H1 (cell line): ENCODE measurements at regions not wholly inside any gene's neighbourhood (a gene's known extent, or its start where the extent isn't known, plus 50 kb on each side); places are given as distances from the start of the nearest gene placed in this dataset.

Source experiments
- CTCF ChIA-PET: fragments of 300-600 bp; sonication (Branson Sonifier 250); formaldehyde crosslinking; loops from one replicate; lab custom pipeline; 2021; ENCODE audit not compliant: partially characterized antibody; lab: Charles Lee
- POLR2A ChIA-PET: fragments of 300-600 bp; sonication (Branson Sonifier 250); formaldehyde crosslinking; loops from one replicate; lab custom pipeline; 2021; ENCODE audit warnings: inconsistent platforms; ENCODE audit not compliant: partially characterized antibody; lab: Charles Lee
- DNase-seq, 2 experiments: peaks; one replicate each; pipeline versions ENCODE4 v3.0.0 to v3.0.0-alpha.2; 2010 to 2022; ENCODE audit warnings: low spot score in 2 of 2, low read depth in 1 of 2, mixed read lengths in 1 of 2
- FAIRE-seq: peaks from 2 replicates; lab custom pipeline; 2011; peaks lifted over from hg19 to GRCh38; lab: Jason Lieb, UNC
- H2AFZ ChIP-seq: 2 replicates; pipeline ENCODE4 v1.8.1; 2012; ENCODE audit warnings: low read length, inconsistent platforms
- H2AK5ac ChIP-seq: 2 replicates; pipeline ENCODE4 v1.6.1; 2013; ENCODE audit warnings: low read depth, low read length
- H2BK120ac ChIP-seq: replicated peaks from 2 replicates; pipeline ENCODE3; 2013; ENCODE audit warnings: low read depth, low read length, inconsistent platforms
- H2BK12ac ChIP-seq: 2 replicates; pipeline ENCODE4 v1.6.1; 2013; ENCODE audit warnings: low read depth, low read length
- H2BK15ac ChIP-seq: 2 replicates; pipeline ENCODE4 v1.6.1; 2013; ENCODE audit warnings: low read length
- H2BK20ac ChIP-seq: 2 replicates; pipeline ENCODE4 v1.6.1; 2013; ENCODE audit warnings: low read length
- H2BK5ac ChIP-seq: 2 replicates; pipeline ENCODE4 v1.6.1; 2013; ENCODE audit warnings: low read depth, low read length
- H3K14ac ChIP-seq: 2 replicates; pipeline ENCODE4 v1.6.1; 2013; ENCODE audit warnings: inconsistent platforms; ENCODE audit not compliant: insufficient read length
- H3K18ac ChIP-seq: 2 replicates; pipeline ENCODE4 v1.6.1; 2013; ENCODE audit warnings: low read length; ENCODE audit errors: extremely low read depth
- H3K23ac ChIP-seq: 2 replicates; pipeline ENCODE4 v1.6.1; 2013; ENCODE audit warnings: inconsistent platforms; ENCODE audit not compliant: insufficient read length
- H3K23me2 ChIP-seq: 2 replicates; pipeline ENCODE4 v1.6.1; 2013; ENCODE audit warnings: low read depth, low read length
- H3K27ac ChIP-seq: 2 replicates; pipeline ENCODE4 v1.6.1; 2011; ENCODE audit warnings: low read depth, low read length, inconsistent platforms
- H3K27me3 ChIP-seq, 4 experiments: replicated peaks in 1 of 4; 1 replicate in 1 of 4; 2 replicates in 3 of 4; pipeline versions ENCODE4 v1.6.1 to v1.8.1; 2011 to 2013; ENCODE audit warnings: low read length in 3 of 4, mild to moderate bottlenecking in 3 of 4, inconsistent platforms in 2 of 4, mixed read lengths in 2 of 4, moderate library complexity in 1 of 4; ENCODE audit not compliant: control insufficient read depth in 3 of 4, insufficient read depth in 3 of 4; ENCODE audit errors: extremely low read depth in 1 of 4
- H3K36me3 ChIP-seq, 4 experiments: 2 replicates each; pipeline versions ENCODE4 v1.6.1 to v1.8.1; 2011 to 2013; ENCODE audit warnings: mild to moderate bottlenecking in 4 of 4, low read length in 3 of 4, moderate library complexity in 2 of 4, control low read depth in 1 of 4, inconsistent platforms in 1 of 4; ENCODE audit not compliant: insufficient read depth in 4 of 4, control insufficient read depth in 2 of 4
- H3K4ac ChIP-seq: replicated peaks from 2 replicates; pipeline ENCODE3; 2013; ENCODE audit warnings: low read length, low read depth, mixed read lengths, inconsistent platforms; ENCODE audit not compliant: insufficient read length
- H3K4me1 ChIP-seq, 4 experiments: replicated peaks in 1 of 4; 1 replicate in 1 of 4; 2 replicates in 3 of 4; pipeline versions ENCODE4 v1.6.1 to v1.8.1; 2011 to 2013; ENCODE audit warnings: low read length in 3 of 4, inconsistent platforms in 2 of 4, mixed read lengths in 1 of 4; ENCODE audit not compliant: insufficient read depth in 4 of 4, control insufficient read depth in 3 of 4
- H3K4me2 ChIP-seq, 2 experiments: 2 replicates each; pipeline versions ENCODE4 v1.6.1 to v1.8.1; 2011 to 2013; ENCODE audit warnings: low read depth in 2 of 2, low read length in 2 of 2, control low read depth in 1 of 2, inconsistent platforms in 1 of 2, mild to moderate bottlenecking in 1 of 2; ENCODE audit not compliant: insufficient read depth in 1 of 2
- H3K4me3 ChIP-seq, 4 experiments: fragments of 200-600, 300-600 bp in 1 of 4; sonication (generic), shearing (Covaris generic), sonication (Bioruptor Twin) in 1 of 4; 2 replicates each; pipeline versions ENCODE4 v1.5.1 to v1.8.1; 2011 to 2016; ENCODE audit warnings: low read length in 4 of 4, low read depth in 3 of 4, control low read depth in 2 of 4, inconsistent platforms in 2 of 4, mild to moderate bottlenecking in 2 of 4, mixed read lengths in 1 of 4, moderate library complexity in 1 of 4; ENCODE audit not compliant: insufficient read depth in 2 of 4; ENCODE audit errors: extremely low read depth in 1 of 4
- H3K56ac ChIP-seq: replicated peaks from 2 replicates; pipeline ENCODE3; 2013; ENCODE audit warnings: low read depth, mild to moderate bottlenecking, mixed read lengths, low read length, inconsistent platforms; ENCODE audit not compliant: insufficient read length
- H3K79me1 ChIP-seq: 2 replicates; pipeline ENCODE4 v1.6.1; 2013; ENCODE audit warnings: low read depth, low read length, control low read depth
- H3K79me2 ChIP-seq, 2 experiments: 2 replicates each; pipeline versions ENCODE4 v1.6.1 to v1.8.1; 2012 to 2013; ENCODE audit warnings: low read length in 2 of 2, mild to moderate bottlenecking in 2 of 2, inconsistent platforms in 1 of 2; ENCODE audit not compliant: insufficient read depth in 2 of 2, control insufficient read depth in 1 of 2
- H3K9ac ChIP-seq, 4 experiments: replicated peaks in 1 of 4; 1 replicate in 1 of 4; 2 replicates in 3 of 4; pipeline versions ENCODE4 v1.6.1 to v1.8.1; 2011 to 2013; ENCODE audit warnings: low read depth in 3 of 4, low read length in 3 of 4, control low read depth in 2 of 4, mild to moderate bottlenecking in 2 of 4, moderate library complexity in 2 of 4, inconsistent platforms in 1 of 4; ENCODE audit errors: extremely low read depth in 1 of 4
- H3K9me3 ChIP-seq, 2 experiments: 2 replicates each; pipeline versions ENCODE4 v1.6.1 to v1.8.1; 2012 to 2013; ENCODE audit warnings: mild to moderate bottlenecking in 2 of 2, moderate library complexity in 2 of 2, control low read depth in 1 of 2, inconsistent platforms in 1 of 2, low read depth in 1 of 2, low read length in 1 of 2, mixed read lengths in 1 of 2; ENCODE audit not compliant: insufficient read depth in 2 of 2
- H4K20me1 ChIP-seq, 2 experiments: replicated peaks in 1 of 2; 2 replicates each; pipeline versions ENCODE3 to v1.8.1; 2011 to 2013; ENCODE audit warnings: inconsistent platforms in 2 of 2, low read length in 2 of 2, mild to moderate bottlenecking in 1 of 2; ENCODE audit not compliant: insufficient read depth in 2 of 2, control insufficient read depth in 1 of 2
- H4K5ac ChIP-seq: 2 replicates; pipeline ENCODE4 v1.6.1; 2013; ENCODE audit warnings: low read length, low read depth, mixed read lengths, inconsistent platforms; ENCODE audit not compliant: insufficient read length
- H4K8ac ChIP-seq: 2 replicates; pipeline ENCODE4 v1.8.0; 2013; ENCODE audit warnings: mild to moderate bottlenecking, moderate library complexity, low read length, inconsistent platforms; ENCODE audit not compliant: insufficient read depth; ENCODE audit errors: extremely low read depth
- H4K91ac ChIP-seq: replicated peaks from 2 replicates; pipeline ENCODE3; 2013; ENCODE audit warnings: low read length, mixed read lengths, inconsistent platforms; ENCODE audit not compliant: insufficient read length
- CHD1 ChIP-seq: IDR thresholded peaks from 2 replicates; pipeline ENCODE4 v1.6.1; 2012; ENCODE audit warnings: low read depth, low read length, improper control_type of control experiment
- SP2 ChIP-seq: IDR thresholded peaks from 2 replicates; pipeline ENCODE4 v1.6.1; 2012; ENCODE audit warnings: mild to moderate bottlenecking, low read length, inconsistent platforms
- ZNF274 ChIP-seq: IDR thresholded peaks from 2 replicates; pipeline ENCODE4 v1.7.0; 2012; ENCODE audit warnings: low read length, borderline replicate concordance; ENCODE audit errors: extremely low read depth
- WGBS, 2 experiments: shearing (Covaris generic) in 1 of 2; methylation state at CpG; one replicate each; pipeline versions ENCODE4 v1.1.6 to v1.1.7; 2013 to 2015; ENCODE audit warnings: low lambda C conversion rate in 2 of 2, mixed read lengths in 2 of 2, inconsistent platforms in 1 of 2, low coverage in 1 of 2, missing lambda C conversion rate in 1 of 2; ENCODE audit not compliant: insufficient replicate concordance in 2 of 2, insufficient coverage in 1 of 2, insufficient read length in 1 of 2; ENCODE audit errors: extremely low coverage in 1 of 2, missing lambda C conversion rate in 1 of 2; 5-methylcytosine and 5-hydroxymethylcytosine counted together

- H2AK5ac ChIP-seq: no peak overlapping the region
- no peaks in the 10 kb centered on the region for H3K79me1 ChIP-seq
- no peak overlapping the region for H2AFZ ChIP-seq
- no peak overlapping the region for H2BK15ac ChIP-seq
- no peak overlapping the region for H3K18ac ChIP-seq
- H4K91ac ChIP-seq: no peak overlapping the region
- H2BK5ac ChIP-seq: no peak overlapping the region
- FAIRE-seq: no peak
- H4K8ac ChIP-seq: no peak overlapping the region
- no peaks in the 10 kb centered on the region for H4K20me1 ChIP-seq
- H3K36me3 ChIP-seq: no peaks in the 10 kb centered on the region
- H3K4me2 ChIP-seq: no peak overlapping the region
- no peak overlapping the region for H3K14ac ChIP-seq
- no peak overlapping the region for H4K5ac ChIP-seq
- H3K79me2 ChIP-seq: no peaks in the 10 kb centered on the region
- H3K23ac ChIP-seq: no peak overlapping the region
- 94% methylated on average over 5 of the region's 5 CpGs; no CpG with 5 or more reads in 1 of the 2 experiments for WGBS, 2 experiments
- CTCF ChIA-PET: no interaction called here
- no peak overlapping the region for H3K4me3 ChIP-seq
- peaks cover 0 to 6% (median 3%) of the 10 kb centered on the region in 4 experiments; a peak in 2 of 7 replicates for H3K4me1 ChIP-seq
- no peak overlapping the region for H2BK12ac ChIP-seq
- H3K27ac ChIP-seq: no peak overlapping the region
- no peak overlapping the region for H2BK20ac ChIP-seq
- no peaks in the 10 kb centered on the region for H3K9me3 ChIP-seq
- no peak overlapping the region for H3K56ac ChIP-seq
- POLR2A ChIA-PET: no interaction called here
- H2BK120ac ChIP-seq: no peak overlapping the region
- no peak for DNase-seq
- no peaks in the 10 kb centered on the region for H3K27me3 ChIP-seq
- no peaks in the 10 kb centered on the region for H3K23me2 ChIP-seq
- H3K9ac ChIP-seq: no peak overlapping the region
- TF ChIP-seq ZNF274 (no peak), CHD1 (no peak), SP2 (no peak)
- H3K4ac ChIP-seq: no peak overlapping the region
Measured at GRCh38 chr4:57981123-57981522, 870.9 kb upstream of the IGFBP7 start.
